ENCODE measurements at regions not wholly inside any gene's neighbourhood (a gene's known extent, or its start where the extent isn't known, plus 50 kb on each side); places are given as distances from the start of the nearest gene placed in this dataset.

DNA sequence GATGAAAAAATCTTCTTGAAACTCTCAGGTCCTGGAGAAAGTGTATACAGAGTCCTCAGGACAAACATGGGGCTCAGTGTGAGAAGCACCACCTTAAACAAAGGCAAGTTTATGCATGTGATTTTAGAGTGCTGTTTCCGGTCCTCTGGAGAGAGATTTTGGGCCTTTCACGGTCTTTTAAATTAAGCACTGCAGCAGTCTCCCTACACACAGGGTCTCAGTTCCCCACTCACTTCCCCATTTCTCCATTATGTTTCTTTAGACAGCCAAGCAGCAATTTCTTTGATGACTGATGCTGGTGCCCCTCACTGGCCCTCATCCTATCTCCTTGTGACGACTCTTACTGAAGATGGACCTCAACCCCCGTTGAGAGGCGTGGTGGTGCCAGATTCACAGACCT lies 220.2 kb upstream of the CLINT1 start:
- Histone ChIP-seq H3K36me3 (ENCODE audit: insufficient read depth, low read length) (no peaks in the 10 kb centered on the region), H3K9me3 (ENCODE audit: control insufficient read depth in 1 of 2, insufficient read depth in 1 of 2, low read length in 2 of 2) (no peaks in the 10 kb centered on the region), H3K4me3 (ENCODE audit: low read length) (no peak overlapping the region), H3K27me3 (ENCODE audit: control insufficient read depth in 1 of 2, insufficient read depth in 2 of 2, low read length in 2 of 2) (peaks cover 8 to 10% of the 10 kb centered on the region in 2 experiments), H3K4me1 (ENCODE audit: insufficient read depth, low read length) (peaks cover 5% of the 10 kb centered on the region), H3K27ac (ENCODE audit: low read depth in 1 of 2, low read length in 2 of 2) (no peak overlapping the region)
- ATAC-seq (ENCODE audit: poor library complexity): no peak
- intact Hi-C loops (cut with DNase I, micrococcal nuclease): loop anchor here in 1 of 2 experiments (5.0 kb wide), 1 partner anchor 1028 kb away; no protein-coding TSS in a partner anchor
- Mint-ChIP-seq H3K27ac (no peak overlapping the region), H3K4me3 (no peak overlapping the region), H3K27me3 (peaks cover 9% of the 10 kb centered on the region), H3K36me3 (ENCODE audit: low read depth) (no peaks in the 10 kb centered on the region), H3K9me3 (no peaks in the 10 kb centered on the region), H3K4me1 (ENCODE audit: low read depth) (peaks cover 4% of the 10 kb centered on the region)
- ChIA-PET CTCF (no interaction called here), POLR2A (no interaction called here)
- DNase-seq: no peak
- TF ChIP-seq, protein P1, sequence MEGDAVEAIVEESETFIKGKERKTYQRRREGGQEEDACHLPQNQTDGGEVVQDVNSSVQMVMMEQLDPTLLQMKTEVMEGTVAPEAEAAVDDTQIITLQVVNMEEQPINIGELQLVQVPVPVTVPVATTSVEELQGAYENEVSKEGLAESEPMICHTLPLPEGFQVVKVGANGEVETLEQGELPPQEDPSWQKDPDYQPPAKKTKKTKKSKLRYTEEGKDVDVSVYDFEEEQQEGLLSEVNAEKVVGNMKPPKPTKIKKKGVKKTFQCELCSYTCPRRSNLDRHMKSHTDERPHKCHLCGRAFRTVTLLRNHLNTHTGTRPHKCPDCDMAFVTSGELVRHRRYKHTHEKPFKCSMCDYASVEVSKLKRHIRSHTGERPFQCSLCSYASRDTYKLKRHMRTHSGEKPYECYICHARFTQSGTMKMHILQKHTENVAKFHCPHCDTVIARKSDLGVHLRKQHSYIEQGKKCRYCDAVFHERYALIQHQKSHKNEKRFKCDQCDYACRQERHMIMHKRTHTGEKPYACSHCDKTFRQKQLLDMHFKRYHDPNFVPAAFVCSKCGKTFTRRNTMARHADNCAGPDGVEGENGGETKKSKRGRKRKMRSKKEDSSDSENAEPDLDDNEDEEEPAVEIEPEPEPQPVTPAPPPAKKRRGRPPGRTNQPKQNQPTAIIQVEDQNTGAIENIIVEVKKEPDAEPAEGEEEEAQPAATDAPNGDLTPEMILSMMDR (IDR thresholded peaks at IDR 0.05): no peak

DNA sequence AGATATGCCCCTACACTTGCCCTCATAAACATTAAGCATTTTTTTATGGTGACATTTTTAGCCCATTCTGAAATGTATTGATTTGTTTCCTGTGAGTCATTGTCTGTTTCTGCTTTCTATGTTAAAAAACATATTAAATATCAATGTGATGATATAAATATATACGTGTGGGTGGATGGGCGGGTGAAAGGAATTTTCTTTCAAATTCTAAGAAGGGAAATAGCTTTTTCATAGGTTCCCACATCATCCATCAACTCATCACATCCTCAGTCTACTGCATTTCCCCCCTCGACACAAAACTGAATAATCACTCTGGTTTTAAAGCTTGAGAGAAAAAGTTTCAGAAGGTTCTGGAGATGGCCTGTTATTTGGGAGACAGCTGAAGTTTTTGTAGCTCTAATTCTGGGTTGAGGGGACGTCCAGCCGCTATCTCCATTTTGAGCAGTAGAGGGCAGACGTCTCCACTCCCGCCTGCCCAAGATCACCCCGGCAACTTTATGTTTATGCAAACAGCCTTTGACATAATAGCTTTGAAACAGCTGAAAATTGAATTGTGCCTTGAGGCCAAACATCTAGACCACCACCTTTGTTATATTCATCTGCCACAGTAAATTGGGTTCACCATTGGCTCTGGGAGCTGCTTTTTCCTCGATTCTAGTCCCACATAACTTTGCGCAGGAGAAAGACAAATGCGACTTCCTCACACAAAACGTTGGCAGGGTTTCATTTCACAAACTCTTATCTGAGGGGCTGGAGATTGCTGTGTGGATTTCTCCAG lies 216.2 kb upstream of the CLINT1 start:
- no peak overlapping the region for H3K4me3 ChIP-seq (ENCODE audit: low read length)

DNA sequence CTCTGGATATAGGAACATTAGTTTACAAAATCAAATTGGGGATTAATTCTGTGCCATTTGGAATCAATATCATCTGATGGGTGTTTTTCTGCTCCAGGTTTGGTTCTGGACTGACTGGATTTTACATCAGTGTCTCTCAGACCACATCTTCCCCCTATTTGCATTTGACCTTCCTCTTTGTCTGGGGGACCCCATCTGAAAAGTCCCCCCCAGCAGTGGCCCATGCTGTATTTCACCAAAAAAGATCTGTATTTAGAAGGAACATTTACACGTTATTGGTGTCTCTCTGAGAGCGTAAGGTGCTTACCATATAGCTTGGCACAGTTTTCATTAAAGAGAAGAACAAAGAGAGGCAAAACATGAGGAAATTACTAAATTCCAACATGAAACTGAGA lies 215.6 kb upstream of the CLINT1 start:
- no peak overlapping the region for H3K27ac Mint-ChIP-seq
- no peak for ATAC-seq (ENCODE audit: poor library complexity)
- H3K4me3 Mint-ChIP-seq: no peak overlapping the region
- H3K9me3 ChIP-seq (ENCODE audit: control insufficient read depth in 1 of 2, insufficient read depth in 1 of 2, low read length in 2 of 2): no peaks in the 10 kb centered on the region
- H3K9me3 Mint-ChIP-seq: no peaks in the 10 kb centered on the region
- H3K27me3 Mint-ChIP-seq: peaks cover 5% of the 10 kb centered on the region
- intact Hi-C loops (cut with DNase I, micrococcal nuclease): no loop called here
- no peak overlapping the region for H3K4me3 ChIP-seq (ENCODE audit: low read length)
- no peak for DNase-seq
- ChIA-PET CTCF (interaction anchor here (0.8 to 1.3 kb wide), 5 partner anchors 9 to 1032 kb away, joined by 3 to 6 read pairs (median 3); no protein-coding TSS in a partner anchor), POLR2A (interaction anchor here (0.6 to 1.0 kb wide), 3 partner anchors 126 to 1031 kb away, joined by 3 read pairs; partner anchors contain the start of gene CLINT1)
- H3K36me3 Mint-ChIP-seq (ENCODE audit: low read depth): no peaks in the 10 kb centered on the region
- TF ChIP-seq, protein P1 (IDR thresholded peaks at IDR 0.05): no peak
- H3K4me1 ChIP-seq (ENCODE audit: insufficient read depth, low read length): peaks cover 5% of the 10 kb centered on the region
- no peak overlapping the region for H3K27ac ChIP-seq (ENCODE audit: low read depth in 1 of 2, low read length in 2 of 2)
- H3K36me3 ChIP-seq (ENCODE audit: insufficient read depth, low read length): no peaks in the 10 kb centered on the region
- peaks cover 4% of the 10 kb centered on the region for H3K4me1 Mint-ChIP-seq (ENCODE audit: low read depth)
- H3K27me3 ChIP-seq (ENCODE audit: control insufficient read depth in 1 of 2, insufficient read depth in 2 of 2, low read length in 2 of 2): no peaks in the 10 kb centered on the region

More for the DNA sequence above, 216.2 kb upstream of the CLINT1 start:
- POLR2A ChIA-PET: interaction anchor here (0.6 to 1.0 kb wide), 5 partner anchors 126 to 1032 kb away, joined by 3 to 4 read pairs (median 3); partner anchors contain the start of gene CLINT1
- intact Hi-C loops (cut with DNase I, micrococcal nuclease): loop anchor here (1.0 to 5.0 kb wide), 2 partner anchors 1032 kb away; no protein-coding TSS in a partner anchor
- DNase-seq: peak; percentile 9 to 69 (median 26)
- CTCF ChIA-PET: interaction anchor here (0.8 to 1.3 kb wide), 5 partner anchors 8 to 1031 kb away, joined by 3 to 6 read pairs (median 3); no protein-coding TSS in a partner anchor
- Histone ChIP-seq H3K9me3 (ENCODE audit: control insufficient read depth in 1 of 2, insufficient read depth in 1 of 2, low read length in 2 of 2) (no peaks in the 10 kb centered on the region), H3K36me3 (ENCODE audit: insufficient read depth, low read length) (no peaks in the 10 kb centered on the region), H3K27ac (ENCODE audit: low read depth in 1 of 2, low read length in 2 of 2) (no peak overlapping the region), H3K27me3 (ENCODE audit: control insufficient read depth in 1 of 2, insufficient read depth in 2 of 2, low read length in 2 of 2) (peaks cover 0 to 5% of the 10 kb centered on the region in 2 experiments), H3K4me1 (ENCODE audit: insufficient read depth, low read length) (peaks cover 5% of the 10 kb centered on the region)
- TF ChIP-seq, protein P1 (IDR thresholded peaks at IDR 0.05): peak; percentile 80
- peak; percentile 68 for ATAC-seq (ENCODE audit: poor library complexity)
- H3K27ac Mint-ChIP-seq: no peak overlapping the region
- H3K36me3 Mint-ChIP-seq (ENCODE audit: low read depth): no peaks in the 10 kb centered on the region
- H3K4me1 Mint-ChIP-seq (ENCODE audit: low read depth): peaks cover 4% of the 10 kb centered on the region
- H3K9me3 Mint-ChIP-seq: no peaks in the 10 kb centered on the region
- H3K4me3 Mint-ChIP-seq: no peak overlapping the region
- H3K27me3 Mint-ChIP-seq: peaks cover 5% of the 10 kb centered on the region

Data from CD4-positive, alpha-beta T cell (primary cell).